Astrocyte of the spinal cord (primary cell): ENCODE measurements at regions not wholly inside any gene's neighbourhood (a gene's known extent, or its start where the extent isn't known, plus 50 kb on each side); places are given as distances from the start of the nearest gene placed in this dataset.

ENCODE experiments used
- DNase-seq: peaks from one replicate; pipeline ENCODE4 v3.0.0; 2011; ENCODE audit warnings: low read depth, low spot score
- H3K4me3 ChIP-seq: 2 replicates; pipeline ENCODE4 v1.5.1; 2011; ENCODE audit warnings: low read depth, mild to moderate bottlenecking, low read length, moderate library complexity
- in situ Hi-C: cut with HindIII; loops from 2 replicates; pipeline ENCODE4 v1.10.0; 2017; ENCODE audit warnings: low sequenced_read_pairs
- TF ChIP-seq, protein P1 (sequence below): IDR thresholded peaks from 2 replicates; pipeline ENCODE4 v1.5.1; 2012; ENCODE audit warnings: low read depth, mild to moderate bottlenecking, low read length, inconsistent platforms

GRCh38 chr1:87572891-87573290, 244.2 kb downstream of the LMO4 start:
- no peak for DNase-seq
- no peak overlapping the region for H3K4me3 ChIP-seq
- TF ChIP-seq, protein P1, sequence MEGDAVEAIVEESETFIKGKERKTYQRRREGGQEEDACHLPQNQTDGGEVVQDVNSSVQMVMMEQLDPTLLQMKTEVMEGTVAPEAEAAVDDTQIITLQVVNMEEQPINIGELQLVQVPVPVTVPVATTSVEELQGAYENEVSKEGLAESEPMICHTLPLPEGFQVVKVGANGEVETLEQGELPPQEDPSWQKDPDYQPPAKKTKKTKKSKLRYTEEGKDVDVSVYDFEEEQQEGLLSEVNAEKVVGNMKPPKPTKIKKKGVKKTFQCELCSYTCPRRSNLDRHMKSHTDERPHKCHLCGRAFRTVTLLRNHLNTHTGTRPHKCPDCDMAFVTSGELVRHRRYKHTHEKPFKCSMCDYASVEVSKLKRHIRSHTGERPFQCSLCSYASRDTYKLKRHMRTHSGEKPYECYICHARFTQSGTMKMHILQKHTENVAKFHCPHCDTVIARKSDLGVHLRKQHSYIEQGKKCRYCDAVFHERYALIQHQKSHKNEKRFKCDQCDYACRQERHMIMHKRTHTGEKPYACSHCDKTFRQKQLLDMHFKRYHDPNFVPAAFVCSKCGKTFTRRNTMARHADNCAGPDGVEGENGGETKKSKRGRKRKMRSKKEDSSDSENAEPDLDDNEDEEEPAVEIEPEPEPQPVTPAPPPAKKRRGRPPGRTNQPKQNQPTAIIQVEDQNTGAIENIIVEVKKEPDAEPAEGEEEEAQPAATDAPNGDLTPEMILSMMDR: no peak
- in situ Hi-C loops: no loop called here

DNA sequence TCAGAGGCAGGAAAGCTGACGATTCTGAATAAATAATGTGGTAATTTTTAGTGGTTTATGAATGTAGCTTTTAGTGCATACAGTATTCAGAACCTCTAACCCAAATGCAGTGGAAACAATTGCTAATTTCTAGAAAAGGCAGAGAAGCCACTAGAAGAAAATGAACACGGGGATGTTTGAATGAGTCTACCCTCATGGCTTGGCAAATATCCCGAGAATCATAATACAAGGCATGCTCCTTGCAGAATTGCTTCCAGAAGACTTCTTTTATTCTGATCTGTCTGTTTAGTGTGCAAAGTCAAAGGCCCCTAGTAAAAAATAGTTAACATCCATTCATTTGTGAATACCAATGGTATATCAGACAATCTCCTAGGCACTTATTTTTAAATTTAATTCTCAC, 246.8 kb downstream of the LMO4 start:
- H3K4me3 ChIP-seq: no peak overlapping the region
- in situ Hi-C loops: no loop called here
- TF ChIP-seq, protein P1: no peak
- peak; percentile 3 for DNase-seq

GRCh38 chr1:87578464-87578863, 249.8 kb downstream of the LMO4 start:
- DNase-seq: no peak
- no peak overlapping the region for H3K4me3 ChIP-seq
- TF ChIP-seq, protein P1: no peak
- in situ Hi-C loops: no loop called here

DNA sequence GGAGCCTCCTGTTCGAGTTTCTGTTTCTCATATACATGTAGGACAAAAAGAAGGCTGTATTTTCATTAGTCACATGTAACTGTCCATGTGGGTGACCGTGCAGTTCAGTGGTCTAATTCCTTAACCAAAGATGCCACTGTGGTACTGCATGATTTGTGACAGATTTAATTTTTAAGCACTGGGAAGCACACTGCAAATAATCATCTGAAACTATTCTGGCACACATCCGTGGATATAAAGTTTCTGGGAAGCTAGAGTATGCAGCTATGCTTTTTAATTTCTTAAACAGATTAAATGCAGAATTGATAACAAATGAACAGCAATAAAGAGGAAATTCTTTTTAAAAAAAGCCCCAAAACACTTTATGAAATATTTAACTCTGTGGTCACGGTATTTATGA, 254.8 kb downstream of the LMO4 start:
- H3K4me3 ChIP-seq: no peak overlapping the region
- in situ Hi-C loops: no loop called here
- no peak for DNase-seq
- TF ChIP-seq, protein P1: no peak

- TF ChIP-seq, protein P1: no peak
- no peak overlapping the region for H3K4me3 ChIP-seq
- DNase-seq: no peak
- in situ Hi-C loops: no loop called here
Measured at GRCh38 chr1:87584586-87584985, 255.9 kb downstream of the LMO4 start.

DNA sequence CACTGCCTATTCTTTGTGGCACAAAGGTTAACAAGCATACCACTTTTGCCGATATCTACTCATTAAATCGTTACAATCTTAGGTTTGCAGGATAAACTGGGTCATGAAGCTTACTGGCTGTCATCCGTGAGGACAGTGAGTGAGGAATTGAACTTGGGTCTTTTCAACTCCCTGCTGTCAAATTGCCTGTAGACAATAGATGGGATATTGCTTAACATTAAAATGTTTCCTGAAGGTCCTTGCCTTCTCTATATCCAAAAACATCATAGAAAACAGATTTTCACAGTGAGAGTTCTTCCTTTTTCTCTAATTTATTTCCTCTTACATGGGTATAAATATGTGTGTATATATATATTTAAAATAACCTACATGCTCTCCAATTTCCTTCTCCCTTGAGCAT, 257.8 kb downstream of the LMO4 start:
- no peak for DNase-seq
- in situ Hi-C loops: no loop called here
- TF ChIP-seq, protein P1: no peak
- no peak overlapping the region for H3K4me3 ChIP-seq

DNA sequence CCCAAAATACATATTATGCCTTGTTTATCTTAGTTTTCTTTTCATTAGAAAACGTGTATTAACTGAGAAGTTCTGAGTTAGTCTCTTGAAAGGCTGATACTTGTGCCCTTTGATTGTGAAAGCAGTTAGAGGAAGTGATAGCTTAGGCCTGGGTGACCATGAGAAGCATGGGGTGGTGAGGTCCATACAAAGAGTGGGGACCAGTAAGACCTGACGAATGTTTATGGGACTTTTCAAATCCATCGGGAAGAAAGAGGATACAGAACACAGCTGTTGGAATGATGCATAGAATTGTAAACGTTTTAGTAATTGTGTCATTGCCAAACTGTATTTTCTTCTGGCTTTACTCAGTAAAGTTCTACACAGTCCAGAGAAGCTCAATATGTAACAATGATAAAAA, 259.8 kb downstream of the LMO4 start:
- no peak overlapping the region for H3K4me3 ChIP-seq
- TF ChIP-seq, protein P1: no peak
- DNase-seq: no peak
- in situ Hi-C loops: no loop called here
